ENCODE measurements at regions not wholly inside any gene's neighbourhood (a gene's known extent, or its start where the extent isn't known, plus 50 kb on each side); places are given as distances from the start of the nearest gene placed in this dataset.
"Not testable (repeated sequence)": the region's sequence is repeated elsewhere in the genome, so short reads cannot be mapped to it uniquely, and the experiment has no call there.

DNA sequence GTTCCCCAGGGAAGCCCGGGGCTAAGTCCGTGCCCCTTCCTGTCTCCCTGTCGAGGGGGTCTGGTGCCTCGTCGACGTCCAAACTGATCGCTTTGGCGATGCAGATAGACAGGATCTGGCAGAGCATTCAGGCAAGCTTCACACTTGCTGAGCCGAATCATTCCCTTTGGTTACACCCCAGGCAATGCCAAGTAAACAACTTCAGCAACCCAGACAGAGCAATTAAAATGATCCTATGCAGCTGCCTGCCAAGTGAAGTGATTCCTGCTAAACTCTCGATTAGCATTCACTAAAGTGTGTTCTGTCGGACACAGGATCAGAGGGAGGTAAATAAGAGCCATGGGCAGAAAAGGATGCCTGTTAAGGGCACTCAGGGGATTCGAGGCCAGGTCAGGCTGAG is 108.2 kb upstream of the RAB12 start:
- no peak for DNase-seq

GRCh38 chr18:8503248-8503647 is 106.0 kb upstream of the RAB12 start:
- no peak for DNase-seq

GRCh38 chr18:8504424-8504823 is 104.8 kb upstream of the RAB12 start:
- DNase-seq: no peak

DNA sequence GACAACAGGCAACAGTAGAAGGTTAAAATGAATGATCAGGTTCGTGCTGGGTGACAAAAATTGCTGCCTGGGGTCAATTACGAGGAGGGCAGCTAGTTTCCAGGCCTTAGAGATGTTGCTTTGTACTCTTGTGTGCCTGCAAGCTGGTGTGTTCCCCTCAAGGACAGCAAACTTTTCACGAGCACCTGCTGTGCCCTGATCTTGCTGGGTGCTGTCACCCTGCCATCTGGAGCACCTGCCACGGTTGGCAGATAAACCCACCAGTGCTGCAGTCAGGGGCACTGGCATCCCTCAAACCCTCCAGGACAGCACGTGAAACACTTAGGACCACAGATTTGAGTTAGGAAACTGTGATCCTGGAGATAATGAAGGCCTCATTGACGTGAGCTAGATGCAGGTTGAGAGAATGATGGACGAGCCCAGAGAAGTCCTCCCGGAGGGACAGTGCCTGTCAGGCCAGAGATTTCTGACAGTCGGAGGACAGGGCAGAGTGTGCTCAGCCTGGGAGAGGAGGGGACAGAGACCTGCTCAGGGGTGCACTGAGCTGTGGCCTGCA is 104.3 kb upstream of the RAB12 start:
- no peak for DNase-seq

GRCh38 chr18:8506251-8507049 is 102.8 kb upstream of the RAB12 start:
- no peak for DNase-seq

- DNase-seq: no peak
These were observed 101.9 kb upstream of the RAB12 start for GRCh38 chr18:8507361-8507760.

DNA sequence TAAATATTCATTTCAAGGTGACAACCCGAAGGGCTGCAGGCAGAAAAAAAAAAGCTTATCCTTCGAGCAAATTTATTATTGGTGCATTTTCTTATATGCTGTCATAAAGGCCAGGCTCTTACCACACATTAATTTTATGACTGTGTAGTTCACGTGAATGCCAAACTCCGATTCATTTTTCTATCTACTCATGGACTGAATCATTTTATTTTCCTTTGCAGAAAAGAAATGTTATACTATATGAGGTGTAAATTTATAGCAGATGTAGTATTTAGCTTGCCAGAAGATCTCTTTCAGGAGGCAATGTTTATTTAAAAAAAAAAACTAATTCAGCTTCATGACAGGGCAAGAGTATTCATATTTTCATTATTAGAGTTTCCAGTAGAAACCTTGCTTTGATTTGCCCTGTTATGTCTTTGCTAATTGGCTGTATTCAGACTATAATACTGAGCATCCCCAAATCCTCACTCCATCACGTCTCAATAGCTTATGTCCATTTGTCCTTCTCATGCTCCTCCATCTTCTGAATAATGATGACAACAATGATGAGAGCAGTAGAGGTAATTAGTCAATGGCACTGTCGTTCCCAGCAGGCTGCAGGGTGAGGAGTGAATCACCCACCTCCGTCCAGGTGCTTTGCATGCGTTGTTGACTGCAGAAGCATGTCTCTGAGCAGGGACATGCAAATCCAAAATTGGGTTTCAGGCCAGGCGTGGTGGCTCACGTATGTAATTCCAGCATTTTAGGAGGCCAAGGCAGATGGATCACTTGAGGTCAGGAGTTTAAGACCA is 101.1 kb upstream of the RAB12 start:
- peak; percentile 19 for DNase-seq

DNA sequence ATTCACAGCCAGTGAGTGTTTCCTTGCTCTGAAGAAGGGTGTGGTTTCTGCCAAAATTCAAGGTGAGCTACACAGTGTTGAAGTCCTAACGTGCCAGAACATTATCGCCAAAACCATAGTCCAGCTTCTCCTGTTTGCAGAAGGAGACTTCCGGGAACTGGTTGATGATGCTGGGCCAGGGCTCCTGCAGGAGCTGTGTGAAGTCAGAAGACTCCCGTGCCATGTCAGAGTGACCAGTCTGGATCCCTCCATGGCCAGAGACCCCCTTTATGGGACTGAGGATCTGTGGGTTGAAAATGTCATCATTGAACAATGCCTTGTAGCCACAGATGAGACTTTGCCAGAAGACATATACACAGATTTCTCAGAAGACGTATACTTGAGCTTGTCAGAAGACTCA is 96.0 kb upstream of the RAB12 start:
- no peak for DNase-seq

DNA sequence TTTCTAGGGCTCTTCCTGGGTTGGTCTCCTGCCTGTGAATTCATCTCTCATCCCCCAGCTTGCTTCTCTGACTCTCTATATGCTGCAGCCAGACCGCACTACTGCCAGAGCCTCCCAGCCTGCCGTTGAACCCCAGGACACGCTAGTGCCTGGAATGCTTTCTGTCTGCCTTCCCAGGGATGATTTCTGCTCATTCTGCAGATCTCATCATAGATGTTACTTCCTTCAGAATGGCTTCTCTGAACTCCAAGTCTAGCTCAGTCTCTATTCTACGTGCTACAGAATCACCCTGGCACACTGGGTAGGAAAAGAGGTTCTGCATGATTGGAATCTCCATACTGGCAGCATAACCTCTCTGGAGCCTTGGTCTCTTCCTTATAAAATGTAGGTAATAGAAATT is 94.8 kb upstream of the RAB12 start:
- no peak for DNase-seq

- no peak for DNase-seq
These were observed 93.9 kb upstream of the RAB12 start for GRCh38 chr18:8515142-8515865.

DNA sequence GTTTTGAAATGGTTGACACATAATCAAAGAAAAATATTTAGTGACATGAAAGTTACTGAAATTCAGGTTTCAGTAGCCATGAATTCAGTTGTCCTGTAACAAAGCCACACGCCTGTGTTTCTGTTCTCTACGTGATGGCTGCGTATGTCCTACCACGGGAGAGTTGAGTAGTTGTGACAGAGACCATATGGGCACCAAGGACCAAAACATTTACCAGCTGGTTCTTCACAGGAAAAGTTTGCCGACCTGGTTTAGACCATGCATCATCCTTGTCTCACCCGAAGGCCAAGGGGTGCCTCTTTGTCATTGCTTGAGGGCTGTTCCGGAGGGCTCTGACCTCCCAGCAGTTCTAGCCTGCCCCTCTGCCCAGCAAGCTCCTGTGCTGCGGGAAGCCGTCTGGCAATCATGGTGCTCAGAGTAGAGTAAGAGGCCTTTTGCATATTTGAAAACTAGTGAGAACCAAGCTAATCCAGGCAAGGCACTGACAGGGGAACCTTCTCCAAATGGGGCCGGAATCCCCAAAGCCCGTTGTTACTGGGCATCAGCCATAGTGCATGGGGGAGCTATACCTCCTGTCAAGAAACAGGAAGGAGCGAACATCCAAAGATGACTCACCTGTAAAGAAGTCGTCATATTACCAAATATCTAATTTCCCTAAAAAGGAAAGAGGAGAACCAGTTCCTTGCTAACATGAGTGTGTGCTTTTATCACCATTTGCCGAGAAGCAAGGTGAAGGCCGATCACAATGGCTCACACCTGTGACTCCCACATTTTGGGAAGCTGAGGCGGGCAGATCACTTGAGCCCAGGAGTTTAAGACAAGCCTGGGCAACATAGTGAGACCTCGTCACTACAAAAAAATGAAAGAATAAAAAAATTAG is 92.6 kb upstream of the RAB12 start:
- DNase-seq: no peak

- DNase-seq: no peak
These were observed 92.0 kb upstream of the RAB12 start for GRCh38 chr18:8517276-8517675.

DNA sequence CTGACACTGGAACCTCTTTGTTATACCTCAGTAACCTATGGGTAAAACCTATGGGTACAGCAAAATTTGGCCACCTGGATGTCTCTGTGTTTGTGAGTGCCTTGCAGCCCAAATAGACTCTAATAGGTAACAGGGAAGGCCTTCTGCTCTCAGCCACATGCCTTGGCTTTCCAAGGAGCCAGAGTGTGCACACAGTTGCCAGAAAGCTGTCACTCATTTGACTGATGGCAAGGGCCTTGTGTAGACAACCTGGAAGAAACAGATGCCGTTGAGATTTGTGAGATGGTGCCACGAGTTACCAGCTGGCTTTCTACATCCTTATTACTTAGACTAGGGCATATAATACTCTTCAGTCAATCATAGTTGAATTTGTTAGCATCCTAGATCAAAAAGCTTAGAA is 90.1 kb upstream of the RAB12 start:
- no peak for DNase-seq

DNA sequence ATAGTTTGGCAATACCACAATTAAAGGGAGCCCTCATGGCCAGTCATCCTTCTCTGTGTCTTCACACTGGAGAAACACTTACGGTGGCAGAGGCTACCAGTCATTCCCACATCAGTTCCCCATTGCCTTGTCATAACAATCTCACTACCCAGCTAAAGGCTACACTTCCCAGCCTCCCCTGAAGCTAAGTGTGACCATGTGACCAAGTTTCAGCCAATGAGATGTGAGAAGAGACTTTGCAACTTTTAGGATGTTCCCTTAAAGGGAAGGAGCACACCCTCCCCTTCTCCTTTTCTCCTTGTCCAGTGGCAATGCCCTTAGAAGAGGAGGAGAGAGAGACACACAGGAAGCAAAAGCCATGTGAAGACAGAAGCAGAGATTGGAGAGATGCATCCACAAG is 89.0 kb upstream of the RAB12 start:
- no peak for DNase-seq

GRCh38 chr18:8522756-8523155 is 86.5 kb upstream of the RAB12 start:
- no peak for DNase-seq

- no peak for DNase-seq
These were observed 83.5 kb upstream of the RAB12 start for GRCh38 chr18:8525692-8526091.

DNA sequence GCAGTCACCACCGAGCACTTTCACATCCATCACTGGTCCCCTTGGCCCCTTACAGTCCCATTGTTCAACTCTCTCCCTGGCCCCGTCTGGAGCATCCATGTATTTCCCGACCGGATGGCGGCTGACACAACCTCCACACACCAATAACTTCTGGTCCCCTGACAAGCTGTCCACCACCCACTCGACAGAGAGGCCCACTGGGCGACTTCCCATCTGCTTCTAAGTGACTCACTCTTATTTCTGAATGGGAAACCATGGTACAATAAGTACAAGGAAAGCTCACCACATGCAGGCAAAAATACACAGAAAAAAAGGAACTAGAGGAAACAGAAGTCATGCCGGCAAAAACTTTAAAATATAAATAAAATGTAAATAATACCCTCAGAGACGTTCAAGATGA is 82.9 kb upstream of the RAB12 start:
- DNase-seq: no peak

GRCh38 chr18:8529609-8530008 is 79.6 kb upstream of the RAB12 start:
- DNase-seq: no peak

DNA sequence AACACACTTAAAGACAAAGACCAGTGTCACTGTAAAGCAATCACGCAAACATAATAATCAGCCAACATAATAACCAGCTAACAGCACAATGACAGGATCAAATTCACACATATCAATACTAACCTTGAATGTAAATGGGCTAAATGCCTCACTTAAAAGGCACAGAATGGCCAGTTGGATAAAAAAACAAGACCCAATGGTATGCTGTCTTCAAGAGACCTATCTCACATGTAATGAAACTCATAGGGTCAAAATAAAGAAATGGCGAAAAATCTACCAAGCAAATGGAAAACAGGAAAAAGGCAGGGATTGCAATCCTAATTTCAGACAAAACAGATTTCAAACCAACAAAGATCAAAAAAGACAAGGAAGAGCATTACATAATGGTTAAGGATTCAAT is 78.2 kb upstream of the RAB12 start:
- not testable (repeated sequence) for DNase-seq

- DNase-seq: no peak
These were observed 73.0 kb upstream of the RAB12 start for GRCh38 chr18:8536231-8536630.

GRCh38 chr18:8536922-8537321 is 72.3 kb upstream of the RAB12 start:
- DNase-seq: no peak

- no peak for DNase-seq
These were observed 71.8 kb upstream of the RAB12 start for GRCh38 chr18:8537400-8537799.

Measured in NCI-H526 treated with DMSO at 0.1 percent for 48 hours (cell line).